Fibroblast of skin of left biceps (primary cell): ENCODE measurements at regions not wholly inside any gene's neighbourhood (a gene's known extent, or its start where the extent isn't known, plus 50 kb on each side); places are given as distances from the start of the nearest gene placed in this dataset.

Experiments used
- DNase-seq, 2 experiments: peaks; one replicate each; pipeline ENCODE4 v3.0.0-alpha.2; 2013; ENCODE audit warnings: low read depth in 2 of 2

- no peak for DNase-seq
Measured at GRCh38 chr17:79446399-79447009, 164.3 kb downstream of the RBFOX3 start.

GRCh38 chr17:79444198-79444597, 166.7 kb downstream of the RBFOX3 start:
- DNase-seq, result no peak

- DNase-seq, result no peak
Measured at GRCh38 chr17:79443026-79443425, 167.8 kb downstream of the RBFOX3 start.

- no peak for DNase-seq
Measured at GRCh38 chr17:79441356-79442160, 169.3 kb downstream of the RBFOX3 start.

GRCh38 chr17:79440251-79440650, 170.6 kb downstream of the RBFOX3 start:
- DNase-seq, result no peak

- DNase-seq, result no peak
Measured at GRCh38 chr17:79439493-79439892, 171.4 kb downstream of the RBFOX3 start.

GRCh38 chr17:79438546-79439334, 172.1 kb downstream of the RBFOX3 start:
- no peak for DNase-seq

- no peak for DNase-seq
Measured at GRCh38 chr17:79438058-79438457, 172.8 kb downstream of the RBFOX3 start.

GRCh38 chr17:79437081-79437480, 173.8 kb downstream of the RBFOX3 start:
- DNase-seq, result no peak

- DNase-seq, result no peak
Measured at GRCh38 chr17:79435962-79436361, 174.9 kb downstream of the RBFOX3 start.

- no peak for DNase-seq
Measured at GRCh38 chr17:79435296-79435695, 175.6 kb downstream of the RBFOX3 start.

- DNase-seq, result no peak
Measured at GRCh38 chr17:79434215-79434614, 176.6 kb downstream of the RBFOX3 start.

- DNase-seq, result no peak
Measured at GRCh38 chr17:79433379-79433778, 177.5 kb downstream of the RBFOX3 start.

GRCh38 chr17:79431175-79431574, 179.7 kb downstream of the RBFOX3 start:
- DNase-seq, result no peak

- no peak for DNase-seq
Measured at GRCh38 chr17:79429864-79430494, 180.9 kb downstream of the RBFOX3 start.

- DNase-seq, result no peak
Measured at GRCh38 chr17:79428988-79429387, 181.9 kb downstream of the RBFOX3 start.

GRCh38 chr17:79427621-79428539, 183.0 kb downstream of the RBFOX3 start:
- DNase-seq, result no peak

- DNase-seq, result no peak
Measured at GRCh38 chr17:79425686-79426085, 185.2 kb downstream of the RBFOX3 start.

GRCh38 chr17:79424471-79425185, 186.2 kb downstream of the RBFOX3 start:
- no peak for DNase-seq

- no peak for DNase-seq
Measured at GRCh38 chr17:79423811-79424465, 186.9 kb downstream of the RBFOX3 start.
